ENCODE measurements at regions not wholly inside any gene's neighbourhood (a gene's known extent, or its start where the extent isn't known, plus 50 kb on each side); places are given as distances from the start of the nearest gene placed in this dataset.

GRCh38 chr22:22085702-22086500 lies 103.3 kb upstream of the TOP3B start:
- no peaks in the 10 kb centered on the region for H3K9me3 ChIP-seq (replicated peaks; ENCODE audit: control insufficient read depth, insufficient read depth, low read length)
- ChIA-PET POLR2A (no interaction called here), CTCF (interaction anchor here (0.6 to 2.3 kb wide), 5 partner anchors 15 to 111 kb away, joined by 3 to 7 read pairs (median 3); no protein-coding TSS in a partner anchor)
- no peak overlapping the region for H3K4me3 ChIP-seq (replicated peaks in 1 of 3; ENCODE audit: insufficient read depth in 1 of 3, low read depth in 1 of 3, low read length in 3 of 3)
- dilution Hi-C loops (cut with MboI; ENCODE audit: extremely low pct_ligation_motif_present, low sequenced_read_pairs) (no loop called here), intact Hi-C loops (cut with micrococcal nuclease) (no loop called here)
- no peak for TF ChIP-seq MYC (IDR thresholded peaks at IDR 0.05; ENCODE audit: low read depth, low read length)
- TF ChIP-seq GATA2 (IDR thresholded peaks at IDR 0.05; ENCODE audit: insufficient read depth, insufficient read length, low read depth, low read length), result no peak
- no peaks in the 10 kb centered on the region for H3K9me1 ChIP-seq (replicated peaks; ENCODE audit: control insufficient read depth, extremely low read depth, insufficient read depth, low read length)
- H3K36me3 ChIP-seq (ENCODE audit: control insufficient read depth in 2 of 2, extremely low read depth in 1 of 2, insufficient read depth in 2 of 2, low read length in 2 of 2), result no peaks in the 10 kb centered on the region
- no peak for DNase-seq (ENCODE audit: low read depth, low spot score)
- H3K27me3 ChIP-seq (ENCODE audit: control insufficient read depth in 2 of 2, insufficient read depth in 2 of 2, low read length in 2 of 2), result peaks cover 11 to 12% of the 10 kb centered on the region in 2 experiments
- no peak overlapping the region for H3K4me2 ChIP-seq (ENCODE audit: insufficient read depth, low read length)
- H3K27ac ChIP-seq (ENCODE audit: insufficient read depth, low read depth, low read length), result no peak overlapping the region
- BruUV-seq (replicated peaks), result no TSS peak
- no peak overlapping the region for H2AFZ ChIP-seq (ENCODE audit: low read depth, low read length)
- no peak overlapping the region for H3K9ac ChIP-seq (replicated peaks; ENCODE audit: extremely low read depth, insufficient read depth, low read length)
- H4K20me1 ChIP-seq (replicated peaks; ENCODE audit: control insufficient read depth, extremely low read depth, insufficient read depth, low read length), result no peaks in the 10 kb centered on the region
- H3K4me1 ChIP-seq (ENCODE audit: control insufficient read depth, extremely low read depth, insufficient read depth, low read length), result no peaks in the 10 kb centered on the region
- H3K79me2 ChIP-seq (ENCODE audit: control insufficient read depth, insufficient read depth, low read length), result no peaks in the 10 kb centered on the region
- FAIRE-seq, result no peak

GRCh38 chr22:22084089-22084711 lies 101.6 kb upstream of the TOP3B start:
- ChIA-PET POLR2A (no interaction called here), CTCF (interaction anchor here (1.5 to 2.2 kb wide), 3 partner anchors 16 to 27 kb away, joined by 4 to 6 read pairs (median 4); no protein-coding TSS in a partner anchor)
- Histone ChIP-seq H3K9me1 (replicated peaks; ENCODE audit: control insufficient read depth, extremely low read depth, insufficient read depth, low read length) (no peaks in the 10 kb centered on the region), H3K36me3 (ENCODE audit: control insufficient read depth in 2 of 2, extremely low read depth in 1 of 2, insufficient read depth in 2 of 2, low read length in 2 of 2) (no peaks in the 10 kb centered on the region), H4K20me1 (replicated peaks; ENCODE audit: control insufficient read depth, extremely low read depth, insufficient read depth, low read length) (no peaks in the 10 kb centered on the region), H3K27ac (ENCODE audit: insufficient read depth, low read depth, low read length) (no peak overlapping the region), H3K4me3 (replicated peaks in 1 of 3; ENCODE audit: insufficient read depth in 1 of 3, low read depth in 1 of 3, low read length in 3 of 3) (no peak overlapping the region), H3K79me2 (ENCODE audit: control insufficient read depth, insufficient read depth, low read length) (no peaks in the 10 kb centered on the region), H2AFZ (ENCODE audit: low read depth, low read length) (no peak overlapping the region), H3K9ac (replicated peaks; ENCODE audit: extremely low read depth, insufficient read depth, low read length) (no peak overlapping the region), H3K4me1 (ENCODE audit: control insufficient read depth, extremely low read depth, insufficient read depth, low read length) (no peaks in the 10 kb centered on the region), H3K9me3 (replicated peaks; ENCODE audit: control insufficient read depth, insufficient read depth, low read length) (no peaks in the 10 kb centered on the region), H3K27me3 (ENCODE audit: control insufficient read depth in 2 of 2, insufficient read depth in 2 of 2, low read length in 2 of 2) (peaks cover 6 to 11% of the 10 kb centered on the region in 2 experiments), H3K4me2 (ENCODE audit: insufficient read depth, low read length) (no peak overlapping the region)
- FAIRE-seq (no peak), DNase-seq (ENCODE audit: low read depth, low spot score) (no peak)
- intact Hi-C loops (cut with micrococcal nuclease), result no loop called here
- BruUV-seq (replicated peaks), result no TSS peak
- dilution Hi-C loops (cut with MboI; ENCODE audit: extremely low pct_ligation_motif_present, low sequenced_read_pairs), result no loop called here
- TF ChIP-seq CTCF (IDR thresholded peaks at IDR 0.05; ENCODE audit: extremely low read depth in 1 of 2, insufficient read depth in 1 of 2, low read depth in 1 of 2, low read length in 2 of 2) (no peak), FOS (IDR thresholded peaks at IDR 0.05; ENCODE audit: borderline replicate concordance, insufficient read depth, low read length) (no peak), EZH2 (IDR thresholded peaks at IDR 0.05; ENCODE audit: borderline replicate concordance, low read depth, low read length, severe bottlenecking) (no peak), MAX (IDR thresholded peaks at IDR 0.05; ENCODE audit: insufficient read depth, insufficient read length) (no peak), JUN (IDR thresholded peaks at IDR 0.05; ENCODE audit: borderline replicate concordance, insufficient read depth, insufficient read length, low read depth) (no peak), POLR2A (IDR thresholded peaks at IDR 0.05; ENCODE audit: low read depth, low read length) (no peak)

All from endothelial cell of umbilical vein (primary cell).